SK-N-SH treated with all-trans-retinoic acid at 6 μM for 48 hours (cell line): ENCODE measurements at regions not wholly inside any gene's neighbourhood (a gene's known extent, or its start where the extent isn't known, plus 50 kb on each side); places are given as distances from the start of the nearest gene placed in this dataset.

Source experiments
- ATAC-seq: fragments of 200-7000 bp; cut with Tn5 transposase; 3 replicates; pipeline ENCODE4 v1.9.1; 2020; ENCODE audit warnings: mild to moderate bottlenecking, moderate library complexity
- ARNTL ChIP-seq: fragments of 450-650 bp; formaldehyde crosslinking; IDR thresholded peaks from 2 replicates; pipeline ENCODE4 v1.5.0; 2020; ENCODE audit warnings: low read depth, mild to moderate bottlenecking, moderate library complexity, borderline replicate concordance
- BACH2 ChIP-seq: fragments of 250-450 bp; sonication (Bioruptor Pico); IDR thresholded peaks from 2 replicates; pipeline ENCODE4 v1.9.0; 2021; ENCODE audit warnings: mild to moderate bottlenecking, borderline replicate concordance
- CSDC2 ChIP-seq: fragments of 250-450 bp; sonication (Bioruptor Pico); IDR thresholded peaks from 2 replicates; pipeline ENCODE4 v1.5.0; 2020; ENCODE audit warnings: mild to moderate bottlenecking, moderate library complexity
- ESRRG ChIP-seq: fragments of 250-450 bp; sonication (Bioruptor Pico); IDR thresholded peaks from 2 replicates; pipeline ENCODE4 v1.6.1; 2021; ENCODE audit warnings: mild to moderate bottlenecking
- GLIS3 ChIP-seq: fragments of 250-450 bp; sonication (Bioruptor Pico); IDR thresholded peaks from 2 replicates; pipeline ENCODE4 v1.5.0; 2020; ENCODE audit warnings: mild to moderate bottlenecking, moderate library complexity
- OSR1 ChIP-seq: fragments of 250-450 bp; sonication (Bioruptor Pico); IDR thresholded peaks from 2 replicates; pipeline ENCODE4 v1.8.0; 2022; ENCODE audit warnings: moderate library complexity, mild to moderate bottlenecking, inconsistent platforms
- RARB ChIP-seq: fragments of 250-450 bp; sonication (Bioruptor Pico); IDR thresholded peaks from 2 replicates; pipeline ENCODE4 v1.8.0; 2021; ENCODE audit warnings: mild to moderate bottlenecking, moderate library complexity
- SNAI2 ChIP-seq: fragments of 250-450 bp; sonication (Bioruptor Pico); IDR thresholded peaks from 2 replicates; pipeline ENCODE4 v1.5.0; 2020; ENCODE audit warnings: mild to moderate bottlenecking, moderate library complexity
- TCF4 ChIP-seq: fragments of 250-450 bp; sonication (Bioruptor Pico); IDR thresholded peaks from 2 replicates; pipeline ENCODE4 v1.8.0; 2021; ENCODE audit warnings: mild to moderate bottlenecking, moderate library complexity, borderline replicate concordance
- TOX ChIP-seq: fragments of 250-450 bp; sonication (Bioruptor Pico); IDR thresholded peaks from 2 replicates; pipeline ENCODE4 v1.8.0; 2021; ENCODE audit warnings: mild to moderate bottlenecking, moderate library complexity, borderline replicate concordance
- ZFP3 ChIP-seq: fragments of 250-450 bp; sonication (Bioruptor Pico); IDR thresholded peaks from 2 replicates; pipeline ENCODE4 v1.5.0; 2020; ENCODE audit warnings: mild to moderate bottlenecking, moderate library complexity
- ZFP30 ChIP-seq: fragments of 450-650 bp; formaldehyde crosslinking; IDR thresholded peaks from 2 replicates; pipeline ENCODE4 v1.5.0; 2022; ENCODE audit warnings: mild to moderate bottlenecking, moderate library complexity
- ZNF565 ChIP-seq: fragments of 450-650 bp; formaldehyde crosslinking; conservative IDR thresholded peaks from 2 replicates; pipeline ENCODE4 v1.5.0; 2020; ENCODE audit warnings: low read depth, mild to moderate bottlenecking, moderate library complexity
- ZNF70 ChIP-seq: fragments of 450-650 bp; formaldehyde crosslinking; IDR thresholded peaks from 2 replicates; pipeline ENCODE4 v1.5.0; 2020; ENCODE audit warnings: mild to moderate bottlenecking, moderate library complexity
- ZNF8 ChIP-seq: fragments of 450-650 bp; formaldehyde crosslinking; IDR thresholded peaks from 2 replicates; pipeline ENCODE4 v1.5.0; 2020; ENCODE audit warnings: mild to moderate bottlenecking, moderate library complexity
- TF ChIP-seq, protein P1 (sequence below): fragments of 250-450 bp; sonication (Bioruptor Pico); IDR thresholded peaks from 2 replicates; pipeline ENCODE4 v1.5.1; 2020; ENCODE audit warnings: low read depth, mild to moderate bottlenecking, moderate library complexity
- TF ChIP-seq, protein P2 (sequence below): fragments of 250-450 bp; sonication (Bioruptor Pico); IDR thresholded peaks from 2 replicates; pipeline ENCODE4 v1.8.0; 2021; ENCODE audit warnings: low read depth, mild to moderate bottlenecking, moderate library complexity, borderline replicate concordance
- TF ChIP-seq, protein P3 (sequence below): fragments of 250-450 bp; sonication (Bioruptor Pico); IDR thresholded peaks from 2 replicates; pipeline ENCODE4 v1.8.0; 2020; ENCODE audit warnings: mild to moderate bottlenecking, moderate library complexity, borderline replicate concordance
- TF ChIP-seq, protein P4 (sequence below): fragments of 250-450 bp; sonication (Bioruptor Pico); IDR thresholded peaks from 2 replicates; pipeline ENCODE4 v1.5.1; 2021; ENCODE audit warnings: mild to moderate bottlenecking, moderate library complexity

DNA sequence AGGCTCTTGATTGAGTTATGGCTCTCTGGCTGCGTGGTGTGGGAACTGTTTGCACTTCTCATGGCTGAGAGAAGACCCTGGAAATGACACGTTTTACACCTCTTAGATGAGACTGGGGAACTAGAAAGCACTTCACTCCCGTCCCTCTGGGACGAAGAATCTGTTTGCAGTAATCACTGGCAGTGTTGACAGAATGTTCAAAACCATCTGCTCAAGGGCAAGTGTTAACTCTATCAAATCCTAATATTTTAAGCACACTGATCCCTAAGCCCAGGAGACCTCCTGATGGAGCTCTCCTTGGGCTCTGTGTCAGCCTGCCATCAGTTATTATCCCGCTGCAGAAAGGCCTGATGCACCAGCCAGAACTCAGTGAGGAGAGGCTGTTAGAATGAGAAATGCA, 323.8 kb upstream of the DNAJC19 start (continued):
- TF ChIP-seq, protein P1, sequence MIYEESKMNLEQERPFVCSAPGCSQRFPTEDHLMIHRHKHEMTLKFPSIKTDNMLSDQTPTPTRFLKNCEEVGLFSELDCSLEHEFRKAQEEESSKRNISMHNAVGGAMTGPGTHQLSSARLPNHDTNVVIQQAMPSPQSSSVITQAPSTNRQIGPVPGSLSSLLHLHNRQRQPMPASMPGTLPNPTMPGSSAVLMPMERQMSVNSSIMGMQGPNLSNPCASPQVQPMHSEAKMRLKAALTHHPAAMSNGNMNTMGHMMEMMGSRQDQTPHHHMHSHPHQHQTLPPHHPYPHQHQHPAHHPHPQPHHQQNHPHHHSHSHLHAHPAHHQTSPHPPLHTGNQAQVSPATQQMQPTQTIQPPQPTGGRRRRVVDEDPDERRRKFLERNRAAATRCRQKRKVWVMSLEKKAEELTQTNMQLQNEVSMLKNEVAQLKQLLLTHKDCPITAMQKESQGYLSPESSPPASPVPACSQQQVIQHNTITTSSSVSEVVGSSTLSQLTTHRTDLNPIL (CRISPR knock-in tag) = no peak
- TF ChIP-seq ZNF70 (CRISPR knock-in tag) = no peak

DNA sequence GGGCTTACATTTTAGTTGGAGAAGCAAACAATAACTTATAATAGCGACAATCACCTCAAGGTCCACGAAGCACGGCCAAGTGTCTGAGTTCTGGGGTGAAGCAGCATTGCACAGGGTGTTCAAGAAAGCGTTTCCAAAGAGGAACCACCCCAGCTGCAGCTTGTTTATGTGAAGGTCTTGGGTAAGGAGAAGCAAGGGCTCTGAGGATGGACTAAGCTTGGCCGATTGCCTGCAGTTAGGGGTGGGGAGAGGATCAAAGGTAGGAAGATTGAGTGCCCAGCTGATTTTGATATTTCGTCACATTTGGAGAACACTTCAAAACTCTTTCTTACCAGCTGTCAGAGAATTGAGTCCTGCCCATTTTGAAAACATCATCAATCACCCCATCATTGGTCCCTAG, 321.6 kb upstream of the DNAJC19 start:
- ATAC-seq = no peak
- TF ChIP-seq RARB (CRISPR knock-in tag) (no peak), ZNF70 (CRISPR knock-in tag) (no peak), SNAI2 (no peak), CSDC2 (CRISPR knock-in tag) (no peak)
- TF ChIP-seq, protein P2, sequence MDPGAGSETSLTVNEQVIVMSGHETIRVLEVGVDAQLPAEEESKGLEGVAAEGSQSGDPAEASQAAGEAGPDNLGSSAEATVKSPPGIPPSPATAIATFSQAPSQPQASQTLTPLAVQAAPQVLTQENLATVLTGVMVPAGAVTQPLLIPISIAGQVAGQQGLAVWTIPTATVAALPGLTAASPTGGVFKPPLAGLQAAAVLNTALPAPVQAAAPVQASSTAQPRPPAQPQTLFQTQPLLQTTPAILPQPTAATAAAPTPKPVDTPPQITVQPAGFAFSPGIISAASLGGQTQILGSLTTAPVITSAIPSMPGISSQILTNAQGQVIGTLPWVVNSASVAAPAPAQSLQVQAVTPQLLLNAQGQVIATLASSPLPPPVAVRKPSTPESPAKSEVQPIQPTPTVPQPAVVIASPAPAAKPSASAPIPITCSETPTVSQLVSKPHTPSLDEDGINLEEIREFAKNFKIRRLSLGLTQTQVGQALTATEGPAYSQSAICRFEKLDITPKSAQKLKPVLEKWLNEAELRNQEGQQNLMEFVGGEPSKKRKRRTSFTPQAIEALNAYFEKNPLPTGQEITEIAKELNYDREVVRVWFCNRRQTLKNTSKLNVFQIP (CRISPR knock-in tag) = no peak

DNA sequence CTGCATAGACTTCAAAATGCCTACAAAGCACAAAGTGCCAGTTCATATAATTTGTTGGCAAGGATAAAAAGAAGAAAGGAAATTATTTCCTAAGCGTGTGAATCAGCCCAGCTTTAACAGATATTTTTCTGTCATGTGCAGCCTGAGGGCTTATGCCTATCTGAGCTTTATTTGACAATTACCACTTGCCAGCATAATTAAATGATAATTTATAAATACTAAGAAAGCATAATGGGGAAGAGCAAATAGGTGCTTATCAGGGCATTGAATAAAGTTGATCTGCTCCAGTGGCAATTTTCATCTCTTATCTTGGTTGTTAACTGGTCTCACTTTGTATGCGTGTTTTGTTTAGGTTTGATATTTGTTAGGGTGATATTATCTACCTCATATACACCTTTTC, 313.4 kb upstream of the DNAJC19 start:
- TF ChIP-seq ZFP3 (CRISPR knock-in tag) (no peak), BACH2 (no peak), RARB (CRISPR knock-in tag) (no peak), TOX (no peak), TCF4 (no peak), ZNF565 (CRISPR knock-in tag) (no peak), ESRRG (CRISPR knock-in tag) (no peak), OSR1 (no peak), SNAI2 (no peak), ARNTL (CRISPR knock-in tag) (no peak), ZFP30 (CRISPR knock-in tag) (no peak), ZNF8 (no peak)
- TF ChIP-seq, protein P3, sequence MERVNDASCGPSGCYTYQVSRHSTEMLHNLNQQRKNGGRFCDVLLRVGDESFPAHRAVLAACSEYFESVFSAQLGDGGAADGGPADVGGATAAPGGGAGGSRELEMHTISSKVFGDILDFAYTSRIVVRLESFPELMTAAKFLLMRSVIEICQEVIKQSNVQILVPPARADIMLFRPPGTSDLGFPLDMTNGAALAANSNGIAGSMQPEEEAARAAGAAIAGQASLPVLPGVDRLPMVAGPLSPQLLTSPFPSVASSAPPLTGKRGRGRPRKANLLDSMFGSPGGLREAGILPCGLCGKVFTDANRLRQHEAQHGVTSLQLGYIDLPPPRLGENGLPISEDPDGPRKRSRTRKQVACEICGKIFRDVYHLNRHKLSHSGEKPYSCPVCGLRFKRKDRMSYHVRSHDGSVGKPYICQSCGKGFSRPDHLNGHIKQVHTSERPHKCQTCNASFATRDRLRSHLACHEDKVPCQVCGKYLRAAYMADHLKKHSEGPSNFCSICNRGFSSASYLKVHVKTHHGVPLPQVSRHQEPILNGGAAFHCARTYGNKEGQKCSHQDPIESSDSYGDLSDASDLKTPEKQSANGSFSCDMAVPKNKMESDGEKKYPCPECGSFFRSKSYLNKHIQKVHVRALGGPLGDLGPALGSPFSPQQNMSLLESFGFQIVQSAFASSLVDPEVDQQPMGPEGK (CRISPR knock-in tag) = no peak
- TF ChIP-seq, protein P2 (CRISPR knock-in tag) = no peak
- no peak for ATAC-seq

DNA sequence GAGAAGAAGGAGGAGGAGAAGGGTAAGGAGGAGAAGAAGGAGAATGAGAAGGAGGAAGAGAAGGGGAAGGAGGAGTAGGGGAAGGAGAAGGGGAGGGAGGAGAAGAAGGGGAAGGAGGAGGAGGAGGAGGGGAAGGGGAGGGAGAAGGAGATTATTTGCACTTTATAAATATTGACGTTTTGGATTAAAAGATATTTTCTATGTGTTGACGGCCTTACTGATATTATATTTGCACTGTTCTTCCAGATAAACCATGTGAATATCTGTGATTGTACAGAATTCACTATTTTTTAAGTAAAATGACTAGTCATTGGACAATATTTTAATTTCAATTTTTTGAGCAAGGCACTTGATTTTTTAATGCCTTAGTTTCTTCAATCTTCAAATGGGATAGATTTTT, 310.5 kb upstream of the DNAJC19 start:
- ATAC-seq = no peak
- no peak for TF ChIP-seq GLIS3 (CRISPR knock-in tag)
- TF ChIP-seq, protein P4, sequence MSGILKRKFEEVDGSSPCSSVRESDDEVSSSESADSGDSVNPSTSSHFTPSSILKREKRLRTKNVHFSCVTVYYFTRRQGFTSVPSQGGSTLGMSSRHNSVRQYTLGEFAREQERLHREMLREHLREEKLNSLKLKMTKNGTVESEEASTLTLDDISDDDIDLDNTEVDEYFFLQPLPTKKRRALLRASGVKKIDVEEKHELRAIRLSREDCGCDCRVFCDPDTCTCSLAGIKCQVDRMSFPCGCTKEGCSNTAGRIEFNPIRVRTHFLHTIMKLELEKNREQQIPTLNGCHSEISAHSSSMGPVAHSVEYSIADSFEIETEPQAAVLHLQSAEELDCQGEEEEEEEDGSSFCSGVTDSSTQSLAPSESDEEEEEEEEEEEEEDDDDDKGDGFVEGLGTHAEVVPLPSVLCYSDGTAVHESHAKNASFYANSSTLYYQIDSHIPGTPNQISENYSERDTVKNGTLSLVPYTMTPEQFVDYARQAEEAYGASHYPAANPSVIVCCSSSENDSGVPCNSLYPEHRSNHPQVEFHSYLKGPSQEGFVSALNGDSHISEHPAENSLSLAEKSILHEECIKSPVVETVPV (CRISPR knock-in tag) = no peak
- no peak for TF ChIP-seq SNAI2
- TF ChIP-seq ESRRG (CRISPR knock-in tag) = no peak
- TF ChIP-seq, protein P3 (CRISPR knock-in tag) = no peak
- TF ChIP-seq, protein P2 (CRISPR knock-in tag) = no peak
